Loucy (cell line): ENCODE measurements at regions not wholly inside any gene's neighbourhood (a gene's known extent, or its start where the extent isn't known, plus 50 kb on each side); places are given as distances from the start of the nearest gene placed in this dataset.

Experiments used
- H2AFZ ChIP-seq: fragments of 200-600 bp; sonication (generic); 2 replicates; pipeline ENCODE4 v1.6.0; 2016; ENCODE audit warnings: antibody characterized with exemption, mild to moderate bottlenecking, low read length, moderate library complexity
- H3F3A ChIP-seq: fragments of 200-600 bp; 2 replicates; pipeline ENCODE4 v1.6.0; 2016; ENCODE audit warnings: antibody characterized with exemption, low read depth, mild to moderate bottlenecking
- H3K27me3 ChIP-seq: fragments of 200-600 bp; sonication (generic); 2 replicates; pipeline ENCODE4 v1.6.1; 2014; ENCODE audit warnings: low read length, mild to moderate bottlenecking; ENCODE audit not compliant: insufficient read depth, poor library complexity, severe bottlenecking
- H3K36me3 ChIP-seq: fragments of 200-600 bp; sonication (generic); 2 replicates; pipeline ENCODE4 v1.6.1; 2016; ENCODE audit warnings: low read length; ENCODE audit not compliant: insufficient read depth
- H3K4me1 ChIP-seq: fragments of 200-600 bp; sonication (generic); 2 replicates; pipeline ENCODE4 v1.5.1; 2014; ENCODE audit warnings: low read length, mild to moderate bottlenecking; ENCODE audit not compliant: insufficient read depth, poor library complexity, severe bottlenecking
- H3K4me2 ChIP-seq: fragments of 200-600 bp; sonication (generic); 2 replicates; pipeline ENCODE4 v1.6.0; 2014; ENCODE audit warnings: antibody characterized with exemption, low read length, low read depth, mild to moderate bottlenecking; ENCODE audit not compliant: poor library complexity, severe bottlenecking
- H3K4me3 ChIP-seq: fragments of 200-600 bp; sonication (generic); 2 replicates; pipeline ENCODE4 v1.5.1; 2014; ENCODE audit warnings: low read length, mild to moderate bottlenecking, mixed read lengths; ENCODE audit not compliant: poor library complexity, severe bottlenecking
- H3K79me2 ChIP-seq: fragments of 200-600 bp; sonication (generic); 2 replicates; pipeline ENCODE4 v1.6.1; 2014; ENCODE audit warnings: low read length; ENCODE audit not compliant: insufficient read depth
- H3K9ac ChIP-seq: fragments of 200-600 bp; sonication (generic); 2 replicates; pipeline ENCODE4 v1.6.0; 2014; ENCODE audit warnings: mild to moderate bottlenecking, low read depth, low read length, moderate library complexity; ENCODE audit not compliant: poor library complexity, severe bottlenecking
- H3K9me2 ChIP-seq: fragments of 200-600 bp; sonication (generic); replicated peaks from 2 replicates; pipeline ENCODE4 v1.6.1; 2016; ENCODE audit warnings: low read depth, low read length, mixed read lengths
- H3K9me3 ChIP-seq: fragments of 200-600 bp; sonication (generic); 2 replicates; pipeline ENCODE4 v1.6.1; 2014; ENCODE audit warnings: mild to moderate bottlenecking, antibody characterized with exemption, low read length, low read depth; ENCODE audit not compliant: insufficient read depth
- H4K20me1 ChIP-seq: fragments of 200-600 bp; sonication (generic); 2 replicates; pipeline ENCODE4 v1.6.0; 2014; ENCODE audit warnings: antibody characterized with exemption, low read length, mild to moderate bottlenecking; ENCODE audit not compliant: insufficient read depth, poor library complexity, severe bottlenecking
- CTCF ChIP-seq: fragments of 200-600 bp; sonication (generic); conservative IDR thresholded peaks from 2 replicates; pipeline ENCODE4 v1.5.1; 2014; ENCODE audit warnings: mild to moderate bottlenecking, antibody characterized with exemption, low read length
- EZH2phosphoT487 ChIP-seq: fragments of 200-600 bp; IDR thresholded peaks from 2 replicates; pipeline ENCODE4 v1.6.1; 2018; ENCODE audit warnings: antibody characterized with exemption, mild to moderate bottlenecking, moderate library complexity, borderline replicate concordance

- Histone ChIP-seq H3F3A (no peaks in the 10 kb centered on the region), H3K9ac (no peak overlapping the region), H3K9me3 (no peaks in the 10 kb centered on the region), H3K36me3 (no peaks in the 10 kb centered on the region), H4K20me1 (no peaks in the 10 kb centered on the region), H3K4me1 (no peaks in the 10 kb centered on the region), H2AFZ (no peak overlapping the region), H3K4me3 (no peak overlapping the region), H3K4me2 (no peak overlapping the region), H3K9me2 (no peaks in the 10 kb centered on the region), H3K79me2 (no peaks in the 10 kb centered on the region), H3K27me3 (no peaks in the 10 kb centered on the region)
- TF ChIP-seq CTCF (no peak), EZH2phosphoT487 (no peak)
Observed at GRCh38 chr1:87231703-87232367, 96.8 kb upstream of the LMO4 start.

- Histone ChIP-seq H4K20me1 (no peaks in the 10 kb centered on the region), H3K9ac (no peak overlapping the region), H3F3A (no peaks in the 10 kb centered on the region), H3K79me2 (no peaks in the 10 kb centered on the region), H2AFZ (no peak overlapping the region), H3K4me3 (no peak overlapping the region), H3K27me3 (no peaks in the 10 kb centered on the region), H3K9me3 (no peaks in the 10 kb centered on the region), H3K4me1 (no peaks in the 10 kb centered on the region), H3K9me2 (no peaks in the 10 kb centered on the region), H3K4me2 (no peak overlapping the region), H3K36me3 (no peaks in the 10 kb centered on the region)
- TF ChIP-seq CTCF: no peak
- no peak for TF ChIP-seq EZH2phosphoT487
Observed at GRCh38 chr1:87236585-87236984, 92.1 kb upstream of the LMO4 start.

- H3K4me2 ChIP-seq: no peak overlapping the region
- no peak overlapping the region for H3K4me3 ChIP-seq
- no peaks in the 10 kb centered on the region for H3K9me3 ChIP-seq
- H3K9me2 ChIP-seq: no peaks in the 10 kb centered on the region
- H2AFZ ChIP-seq: no peak overlapping the region
- no peaks in the 10 kb centered on the region for H3K79me2 ChIP-seq
- H3K27me3 ChIP-seq: no peaks in the 10 kb centered on the region
- H3K4me1 ChIP-seq: no peaks in the 10 kb centered on the region
- no peak overlapping the region for H3K9ac ChIP-seq
- no peaks in the 10 kb centered on the region for H3F3A ChIP-seq
- H3K36me3 ChIP-seq: no peaks in the 10 kb centered on the region
- no peaks in the 10 kb centered on the region for H4K20me1 ChIP-seq
- no peak for TF ChIP-seq EZH2phosphoT487
- TF ChIP-seq CTCF: no peak
Observed at GRCh38 chr1:87239997-87240605, 88.6 kb upstream of the LMO4 start.
